NCI-H1092 treated with DMSO at 0.1 percent for 48 hours (cell line): ENCODE measurements at regions not wholly inside any gene's neighbourhood (a gene's known extent, or its start where the extent isn't known, plus 50 kb on each side); places are given as distances from the start of the nearest gene placed in this dataset.

Experiments
- DNase-seq: peaks from one replicate; lab custom pipeline; 2025; lab: John Stamatoyannopoulos, UW

- no peak for DNase-seq
Observed at GRCh38 chr4:17098996-17099395, 200.6 kb upstream of the LDB2 start.

- no peak for DNase-seq
Observed at GRCh38 chr4:17098401-17098800, 200.0 kb upstream of the LDB2 start.

GRCh38 chr4:17097362-17097761, 198.9 kb upstream of the LDB2 start:
- DNase-seq, result no peak

- DNase-seq, result no peak
Observed at GRCh38 chr4:17096692-17097091, 198.2 kb upstream of the LDB2 start.

- no peak for DNase-seq
Observed at GRCh38 chr4:17095771-17096170, 197.3 kb upstream of the LDB2 start.

GRCh38 chr4:17094876-17095210, 196.4 kb upstream of the LDB2 start:
- DNase-seq, result no peak

GRCh38 chr4:17094159-17094875, 195.9 kb upstream of the LDB2 start:
- no peak for DNase-seq

GRCh38 chr4:17093481-17093880, 195.0 kb upstream of the LDB2 start:
- no peak for DNase-seq

- no peak for DNase-seq
Observed at GRCh38 chr4:17092736-17093437, 194.4 kb upstream of the LDB2 start.

- no peak for DNase-seq
Observed at GRCh38 chr4:17091104-17091503, 192.7 kb upstream of the LDB2 start.

GRCh38 chr4:17090063-17090462, 191.6 kb upstream of the LDB2 start:
- no peak for DNase-seq

- DNase-seq, result no peak
Observed at GRCh38 chr4:17085416-17085815, 187.0 kb upstream of the LDB2 start.

- no peak for DNase-seq
Observed at GRCh38 chr4:17082186-17082585, 183.7 kb upstream of the LDB2 start.

GRCh38 chr4:17081179-17081578, 182.7 kb upstream of the LDB2 start:
- DNase-seq, result no peak

GRCh38 chr4:17077105-17077504, 178.7 kb upstream of the LDB2 start:
- DNase-seq, result no peak

- no peak for DNase-seq
Observed at GRCh38 chr4:17072483-17072882, 174.0 kb upstream of the LDB2 start.

GRCh38 chr4:17068891-17069290, 170.4 kb upstream of the LDB2 start:
- no peak for DNase-seq

GRCh38 chr4:17068392-17068791, 169.9 kb upstream of the LDB2 start:
- no peak for DNase-seq

- no peak for DNase-seq
Observed at GRCh38 chr4:17066972-17067371, 168.5 kb upstream of the LDB2 start.

- DNase-seq, result no peak
Observed at GRCh38 chr4:17066236-17066635, 167.8 kb upstream of the LDB2 start.

- no peak for DNase-seq
Observed at GRCh38 chr4:17065821-17066220, 167.4 kb upstream of the LDB2 start.

GRCh38 chr4:17064959-17065358, 166.5 kb upstream of the LDB2 start:
- no peak for DNase-seq

GRCh38 chr4:17063888-17064287, 165.4 kb upstream of the LDB2 start:
- DNase-seq, result no peak

GRCh38 chr4:17060230-17060629, 161.8 kb upstream of the LDB2 start:
- no peak for DNase-seq
